ENCODE measurements at regions not wholly inside any gene's neighbourhood (a gene's known extent, or its start where the extent isn't known, plus 50 kb on each side); places are given as distances from the start of the nearest gene placed in this dataset.

GRCh38 chr21:38995731-38996130 is 187.5 kb downstream of the PSMG1 start:
- H3K9me3 ChIP-seq, result no peaks in the 10 kb centered on the region
- WGBS, 2 donors, result 65 to 75% methylated on average over 5 of the region's 5 CpGs
- DNase-seq (no peak), ATAC-seq (no peak)
- H3K27me3 ChIP-seq, result no peaks in the 10 kb centered on the region
- TF ChIP-seq CTCF (IDR thresholded peaks at IDR 0.05), result no peak
- H3K4me1 ChIP-seq, result peaks cover 23 to 98% (median 85%) of the 10 kb centered on the region in 9 donors
- H3K4me3 ChIP-seq, result no peak overlapping the region
- peak overlapping the region in 7 of 10 donors; percentile 20 to 96 (median 60) for H3K27ac ChIP-seq
- intact Hi-C loops (cut with DNase I), result loop anchor here in 2 of 10 donors (5.0 to 10.0 kb wide), 2 partner anchors 188 to 261 kb away; partner anchors contain the start of gene ETS2 (in 1 of the 2)
- no peaks in the 10 kb centered on the region for H3K36me3 ChIP-seq

- no peak overlapping the region for H3K4me3 ChIP-seq
- no peak for TF ChIP-seq CTCF (IDR thresholded peaks at IDR 0.05)
- no peaks in the 10 kb centered on the region for H3K36me3 ChIP-seq
- H3K9me3 ChIP-seq, result no peaks in the 10 kb centered on the region
- ATAC-seq (no peak), DNase-seq (no peak)
- WGBS, 2 donors, result 78 to 84% methylated on average over 13 of the region's 13 CpGs
- peaks cover 27 to 98% (median 87%) of the 10 kb centered on the region in 9 donors for H3K4me1 ChIP-seq
- H3K27ac ChIP-seq, result peak overlapping the region in 6 of 10 donors; percentile 36 to 96 (median 71)
- intact Hi-C loops (cut with DNase I), result loop anchor here in 2 of 10 donors (5.0 to 10.0 kb wide), 2 partner anchors 188 to 260 kb away; partner anchors contain the start of gene ETS2 (in 1 of the 2)
- H3K27me3 ChIP-seq, result no peaks in the 10 kb centered on the region
Measured at GRCh38 chr21:38995071-38995669, 188.1 kb downstream of the PSMG1 start.

GRCh38 chr21:38994042-38994441 is 188.3 kb downstream of the ETS2 start:
- no peak for ATAC-seq
- H3K4me1 ChIP-seq, result peaks cover 30 to 100% (median 87%) of the 10 kb centered on the region in 9 donors

GRCh38 chr21:38993561-38993960 is 187.8 kb downstream of the ETS2 start:
- H3K4me3 ChIP-seq, result no peak overlapping the region
- H3K9me3 ChIP-seq, result no peaks in the 10 kb centered on the region
- 22 to 26% methylated on average over 4 of the region's 4 CpGs for WGBS, 2 donors
- no peak for TF ChIP-seq CTCF (IDR thresholded peaks at IDR 0.05)
- peaks cover 0 to 5% (median 0%) of the 10 kb centered on the region in 7 donors for H3K27me3 ChIP-seq
- H3K36me3 ChIP-seq, result no peaks in the 10 kb centered on the region
- peaks cover 30 to 100% (median 85%) of the 10 kb centered on the region in 9 donors for H3K4me1 ChIP-seq
- DNase-seq (peak in 1 of 2 donors; percentile 77), ATAC-seq (peak in 7 of 8 donors; percentile 24 to 72 (median 43))
- intact Hi-C loops (cut with DNase I), result loop anchor here in 4 of 10 donors (2.0 to 10.0 kb wide), 4 partner anchors 81 to 259 kb away; partner anchors contain the start of gene ETS2 (in 1 of the 4)
- peak overlapping the region in 9 of 10 donors; percentile 27 to 96 (median 66) for H3K27ac ChIP-seq

More at GRCh38 chr21:38994042-38994441, 188.3 kb downstream of the ETS2 start:
- H3K4me3 ChIP-seq, result no peak overlapping the region
- whole genome bisulfite sequencing, 2 donors, result 64 to 76% methylated on average over 12 of the region's 12 CpGs
- H3K27ac ChIP-seq, result peak overlapping the region in 9 of 10 donors; percentile 27 to 96 (median 66)
- no peaks in the 10 kb centered on the region for H3K36me3 ChIP-seq
- no peak for DNase-seq
- intact Hi-C loops (cut with DNase I), result loop anchor here in 4 of 10 donors (5.0 to 10.0 kb wide), 2 partner anchors 82 to 259 kb away; no protein-coding TSS in a partner anchor
- no peaks in the 10 kb centered on the region for H3K9me3 ChIP-seq
- H3K27me3 ChIP-seq, result peaks cover 0 to 5% (median 0%) of the 10 kb centered on the region in 7 donors
- TF ChIP-seq CTCF (IDR thresholded peaks at IDR 0.05), result no peak
